ENCODE measurements at regions not wholly inside any gene's neighbourhood (a gene's known extent, or its start where the extent isn't known, plus 50 kb on each side); places are given as distances from the start of the nearest gene placed in this dataset.

DNA sequence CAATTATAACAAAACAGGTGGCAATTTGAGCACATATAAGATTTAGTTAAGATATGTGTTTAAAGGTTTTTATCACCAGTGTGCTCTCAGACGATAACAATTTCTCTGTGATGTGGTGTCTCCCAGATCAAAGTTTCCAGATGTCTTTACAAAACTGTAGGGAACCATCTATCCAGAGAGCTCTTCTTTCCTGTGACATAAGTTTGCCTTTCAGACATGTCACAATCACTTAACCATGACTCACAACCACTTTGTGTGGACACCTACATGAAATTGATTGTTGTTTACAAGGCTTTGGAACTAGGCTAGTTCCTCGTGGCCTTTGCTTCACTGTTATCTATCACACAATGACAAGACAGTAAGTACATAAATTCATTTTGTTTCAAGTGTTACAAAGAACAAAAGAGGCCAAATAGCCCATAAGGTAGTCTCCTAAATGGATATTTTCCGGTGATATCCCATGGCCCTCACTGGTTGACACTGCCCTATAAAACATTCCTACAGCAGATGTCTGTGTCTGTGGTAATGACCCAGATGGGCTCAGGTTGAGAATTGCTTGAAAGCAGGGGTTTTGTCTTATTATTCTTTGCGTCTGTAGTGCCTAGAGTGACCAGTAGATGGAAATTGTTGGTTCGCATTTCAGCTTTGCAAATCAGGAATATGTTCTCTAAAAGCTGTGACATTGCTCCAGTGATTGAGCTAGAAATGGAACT lies 297.8 kb upstream of the FAM241A start:
- H3K36me3 ChIP-seq (ENCODE audit: insufficient read depth, low read length), result no peaks in the 10 kb centered on the region
- no peak for TF ChIP-seq EZH2 (IDR thresholded peaks at IDR 0.05; ENCODE audit: borderline replicate concordance, low read depth, low read length, severe bottlenecking)
- TF ChIP-seq, protein P1, sequence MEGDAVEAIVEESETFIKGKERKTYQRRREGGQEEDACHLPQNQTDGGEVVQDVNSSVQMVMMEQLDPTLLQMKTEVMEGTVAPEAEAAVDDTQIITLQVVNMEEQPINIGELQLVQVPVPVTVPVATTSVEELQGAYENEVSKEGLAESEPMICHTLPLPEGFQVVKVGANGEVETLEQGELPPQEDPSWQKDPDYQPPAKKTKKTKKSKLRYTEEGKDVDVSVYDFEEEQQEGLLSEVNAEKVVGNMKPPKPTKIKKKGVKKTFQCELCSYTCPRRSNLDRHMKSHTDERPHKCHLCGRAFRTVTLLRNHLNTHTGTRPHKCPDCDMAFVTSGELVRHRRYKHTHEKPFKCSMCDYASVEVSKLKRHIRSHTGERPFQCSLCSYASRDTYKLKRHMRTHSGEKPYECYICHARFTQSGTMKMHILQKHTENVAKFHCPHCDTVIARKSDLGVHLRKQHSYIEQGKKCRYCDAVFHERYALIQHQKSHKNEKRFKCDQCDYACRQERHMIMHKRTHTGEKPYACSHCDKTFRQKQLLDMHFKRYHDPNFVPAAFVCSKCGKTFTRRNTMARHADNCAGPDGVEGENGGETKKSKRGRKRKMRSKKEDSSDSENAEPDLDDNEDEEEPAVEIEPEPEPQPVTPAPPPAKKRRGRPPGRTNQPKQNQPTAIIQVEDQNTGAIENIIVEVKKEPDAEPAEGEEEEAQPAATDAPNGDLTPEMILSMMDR (IDR thresholded peaks at IDR 0.05; ENCODE audit: borderline replicate concordance, extremely low read depth, low read length, poor library complexity, severe bottlenecking), result no peak
- H2AFZ ChIP-seq (ENCODE audit: low read depth, low read length), result no peak overlapping the region
- H3K79me2 ChIP-seq (ENCODE audit: insufficient read depth, low read length), result no peaks in the 10 kb centered on the region
- H3K4me3 ChIP-seq (ENCODE audit: low read depth in 1 of 2, low read length in 2 of 2), result no peak overlapping the region
- no peaks in the 10 kb centered on the region for H3K9me3 ChIP-seq (ENCODE audit: insufficient read depth, low read length, severe bottlenecking)
- H4K20me1 ChIP-seq (ENCODE audit: insufficient read depth, low read length), result no peaks in the 10 kb centered on the region
- H3K9ac ChIP-seq (ENCODE audit: low read depth, low read length), result no peak overlapping the region
- no peaks in the 10 kb centered on the region for H3K4me1 ChIP-seq (ENCODE audit: insufficient read depth, low read length)
- no peaks in the 10 kb centered on the region for H3K27me3 ChIP-seq (ENCODE audit: insufficient read depth, low read length, poor library complexity)
- ATAC-seq (ENCODE audit: insufficient read depth, low read depth), result no peak
- no peak for DNase-seq
- no peak overlapping the region for H3K4me2 ChIP-seq (ENCODE audit: insufficient read depth, low read length)
- no peak overlapping the region for H3K27ac ChIP-seq (ENCODE audit: low read length)

DNA sequence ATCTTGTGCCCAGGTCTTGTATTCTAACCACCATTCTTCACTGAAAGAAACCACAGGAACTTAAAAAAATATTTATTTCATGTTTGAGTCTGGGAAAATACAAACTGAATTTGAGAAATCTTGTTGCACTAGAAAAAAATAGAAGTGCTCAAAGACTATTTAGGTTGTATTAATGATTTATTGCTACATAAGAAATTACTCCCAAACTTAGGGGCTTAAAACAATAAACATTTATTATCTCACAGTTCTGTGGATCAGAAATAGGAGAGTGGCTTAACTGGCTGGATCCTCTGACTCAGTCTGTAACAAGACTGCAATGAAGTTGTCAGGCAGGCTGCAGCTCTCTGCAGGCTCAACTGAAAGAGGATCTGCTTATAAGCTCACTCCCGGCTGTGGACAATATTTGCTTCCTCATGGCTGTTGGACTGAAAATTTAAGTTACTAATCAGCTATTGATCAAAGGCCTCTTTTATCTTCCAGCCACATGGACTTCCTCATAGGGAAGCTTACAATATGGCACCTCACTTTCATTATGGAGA lies 295.4 kb upstream of the FAM241A start:
- ATAC-seq (ENCODE audit: insufficient read depth, low read depth), result no peak
- Histone ChIP-seq H3K27ac (ENCODE audit: low read length) (no peak overlapping the region), H3K27me3 (ENCODE audit: insufficient read depth, low read length, poor library complexity) (no peaks in the 10 kb centered on the region), H3K9me3 (ENCODE audit: insufficient read depth, low read length, severe bottlenecking) (no peaks in the 10 kb centered on the region), H4K20me1 (ENCODE audit: insufficient read depth, low read length) (no peaks in the 10 kb centered on the region), H2AFZ (ENCODE audit: low read depth, low read length) (no peak overlapping the region), H3K36me3 (ENCODE audit: insufficient read depth, low read length) (no peaks in the 10 kb centered on the region), H3K9ac (ENCODE audit: low read depth, low read length) (no peak overlapping the region), H3K4me2 (ENCODE audit: insufficient read depth, low read length) (no peak overlapping the region), H3K4me3 (ENCODE audit: low read depth in 1 of 2, low read length in 2 of 2) (no peak overlapping the region), H3K4me1 (ENCODE audit: insufficient read depth, low read length) (no peaks in the 10 kb centered on the region), H3K79me2 (ENCODE audit: insufficient read depth, low read length) (no peaks in the 10 kb centered on the region)
- no peak for TF ChIP-seq EZH2 (IDR thresholded peaks at IDR 0.05; ENCODE audit: borderline replicate concordance, low read depth, low read length, severe bottlenecking)
- TF ChIP-seq, protein P1 (IDR thresholded peaks at IDR 0.05; ENCODE audit: borderline replicate concordance, extremely low read depth, low read length, poor library complexity, severe bottlenecking), result no peak
- no peak for DNase-seq

DNA sequence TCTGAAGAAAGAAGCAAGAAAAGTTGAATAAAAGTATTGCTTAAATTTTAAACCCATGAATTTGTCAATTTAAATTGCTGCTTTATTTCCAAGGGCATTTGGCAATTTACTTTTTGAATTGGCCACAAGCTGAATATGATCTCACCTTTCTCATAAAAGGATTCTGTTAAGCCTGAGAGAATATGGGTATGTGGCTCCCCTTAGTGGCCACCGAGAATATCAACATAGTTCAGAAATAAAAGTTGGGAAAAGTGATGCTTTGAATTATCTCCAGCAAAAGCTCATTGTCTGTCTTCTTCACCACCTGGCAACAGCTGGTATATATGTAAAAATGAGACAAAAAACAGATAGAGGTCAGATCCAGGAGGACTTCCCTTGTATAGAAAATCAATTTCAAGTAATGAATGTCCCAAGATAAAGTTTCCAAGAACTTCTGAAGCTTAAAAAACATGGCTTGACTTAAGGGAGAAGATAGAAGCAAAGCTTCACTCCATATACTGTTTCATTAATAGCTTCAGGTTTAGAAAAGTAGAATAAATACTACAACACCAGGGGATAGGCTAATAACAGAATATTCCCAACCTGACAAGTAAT lies 290.7 kb upstream of the FAM241A start:
- no peaks in the 10 kb centered on the region for H3K4me1 ChIP-seq (ENCODE audit: insufficient read depth, low read length)
- H4K20me1 ChIP-seq (ENCODE audit: insufficient read depth, low read length), result no peaks in the 10 kb centered on the region
- no peak overlapping the region for H3K4me3 ChIP-seq (ENCODE audit: low read depth in 1 of 2, low read length in 2 of 2)
- no peaks in the 10 kb centered on the region for H3K9me3 ChIP-seq (ENCODE audit: insufficient read depth, low read length, severe bottlenecking)
- H2AFZ ChIP-seq (ENCODE audit: low read depth, low read length), result no peak overlapping the region
- H3K36me3 ChIP-seq (ENCODE audit: insufficient read depth, low read length), result no peaks in the 10 kb centered on the region
- no peak overlapping the region for H3K27ac ChIP-seq (ENCODE audit: low read length)
- H3K27me3 ChIP-seq (ENCODE audit: insufficient read depth, low read length, poor library complexity), result no peaks in the 10 kb centered on the region
- H3K79me2 ChIP-seq (ENCODE audit: insufficient read depth, low read length), result no peaks in the 10 kb centered on the region
- DNase-seq, result peak; percentile 10
- no peak overlapping the region for H3K4me2 ChIP-seq (ENCODE audit: insufficient read depth, low read length)
- ATAC-seq (ENCODE audit: insufficient read depth, low read depth), result peak; percentile 70; the same call in 2 of the 3 replicates
- TF ChIP-seq, protein P1 (IDR thresholded peaks at IDR 0.05; ENCODE audit: borderline replicate concordance, extremely low read depth, low read length, poor library complexity, severe bottlenecking), result peak; percentile 74
- no peak for TF ChIP-seq EZH2 (IDR thresholded peaks at IDR 0.05; ENCODE audit: borderline replicate concordance, low read depth, low read length, severe bottlenecking)
- H3K9ac ChIP-seq (ENCODE audit: low read depth, low read length), result no peak overlapping the region

Measured in DND-41 (cell line).